Activated naive CD4-positive, alpha-beta T cell treated with anti-CD3 and anti-CD28 coated beads, Interleukin-2, amount 50 U/mL, for 72 hours (primary cell): ENCODE measurements at regions not wholly inside any gene's neighbourhood (a gene's known extent, or its start where the extent isn't known, plus 50 kb on each side); places are given as distances from the start of the nearest gene placed in this dataset.
"Not testable (repeated sequence)": the region's sequence is repeated elsewhere in the genome, so short reads cannot be mapped to it uniquely, and the experiment has no call there.

Experiments
- ATAC-seq, 2 donors: fragments of 150-1000 bp; cut with Tn5 transposase; 2 replicates each; pipeline ENCODE4 v1.10.0; 2021; ENCODE audit warnings: mild to moderate bottlenecking in 2 of 2, moderate library complexity in 2 of 2
- DNase-seq, 2 donors: peaks; one replicate each; pipeline ENCODE4 v3.0.0; 2021 to 2022; ENCODE audit warnings: low spot score in 2 of 2
- H3K27ac Mint-ChIP-seq, 2 donors: one replicate each; pipeline ENCODE4 v1.8.0; 2022; ENCODE audit warnings: mild to moderate bottlenecking in 2 of 2, mixed read lengths in 2 of 2
- H3K36me3 Mint-ChIP-seq, 2 donors: one replicate each; pipeline ENCODE4 v1.8.0; 2022; ENCODE audit warnings: mixed read lengths in 2 of 2
- H3K9me3 Mint-ChIP-seq, 2 donors: one replicate each; pipeline ENCODE4 v1.8.0; 2022; ENCODE audit warnings: mixed read lengths in 2 of 2

DNA sequence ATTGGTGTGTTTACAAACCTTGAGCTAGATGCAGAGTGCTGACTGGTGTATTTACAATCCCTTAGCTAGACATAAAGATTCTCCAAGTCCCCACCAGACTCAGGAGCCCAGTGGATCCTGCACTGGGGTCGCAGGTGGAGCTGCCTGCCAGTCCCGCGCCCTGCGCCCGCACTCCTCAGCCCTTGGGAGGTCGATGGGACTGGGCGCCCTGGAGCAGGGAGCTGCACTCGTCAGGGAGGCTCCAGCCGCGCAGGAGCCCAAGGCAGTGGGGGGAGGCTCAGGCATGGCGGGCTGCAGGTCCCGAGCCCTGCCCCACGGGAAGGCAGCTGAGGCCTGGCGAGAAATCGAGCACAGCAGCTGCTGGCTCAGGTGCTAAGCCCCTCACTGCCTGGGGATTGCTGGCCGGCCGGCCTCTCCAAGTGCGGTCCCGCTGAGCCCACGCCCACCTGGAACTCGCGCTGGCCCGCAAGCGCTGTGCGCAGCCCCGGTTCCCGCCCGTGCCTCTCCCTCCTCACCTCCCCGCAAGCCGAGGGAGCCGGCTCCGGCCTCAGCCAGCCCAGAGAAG, 105.0 kb downstream of the DDX1 start:
- not testable (repeated sequence) for ATAC-seq, H3K27ac Mint-ChIP-seq, H3K36me3 Mint-ChIP-seq, DNase-seq, H3K9me3 Mint-ChIP-seq

DNA sequence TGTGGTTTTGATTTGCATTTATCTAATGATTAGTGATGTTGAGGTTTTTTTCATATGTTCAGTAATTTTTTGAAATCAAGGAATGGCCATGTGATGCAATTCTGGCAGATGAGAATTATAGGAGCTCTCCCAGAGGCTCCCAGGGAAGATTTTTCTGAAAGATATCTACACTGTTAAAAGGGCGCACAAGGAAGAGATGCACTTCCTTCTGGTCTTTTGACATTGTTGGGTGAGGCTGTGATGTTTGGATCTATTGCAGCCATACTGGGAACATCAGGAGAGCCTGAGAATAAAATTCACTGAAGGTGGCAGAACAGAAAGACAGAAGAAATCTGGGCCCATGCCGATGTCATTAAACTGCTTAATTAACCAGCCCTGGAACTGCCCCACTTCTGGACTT, 108.5 kb downstream of the DDX1 start:
- Mint-ChIP-seq H3K36me3 (no peaks in the 10 kb centered on the region), H3K27ac (no peak overlapping the region), H3K9me3 (no peaks in the 10 kb centered on the region)
- DNase-seq: no peak
- ATAC-seq: no peak

DNA sequence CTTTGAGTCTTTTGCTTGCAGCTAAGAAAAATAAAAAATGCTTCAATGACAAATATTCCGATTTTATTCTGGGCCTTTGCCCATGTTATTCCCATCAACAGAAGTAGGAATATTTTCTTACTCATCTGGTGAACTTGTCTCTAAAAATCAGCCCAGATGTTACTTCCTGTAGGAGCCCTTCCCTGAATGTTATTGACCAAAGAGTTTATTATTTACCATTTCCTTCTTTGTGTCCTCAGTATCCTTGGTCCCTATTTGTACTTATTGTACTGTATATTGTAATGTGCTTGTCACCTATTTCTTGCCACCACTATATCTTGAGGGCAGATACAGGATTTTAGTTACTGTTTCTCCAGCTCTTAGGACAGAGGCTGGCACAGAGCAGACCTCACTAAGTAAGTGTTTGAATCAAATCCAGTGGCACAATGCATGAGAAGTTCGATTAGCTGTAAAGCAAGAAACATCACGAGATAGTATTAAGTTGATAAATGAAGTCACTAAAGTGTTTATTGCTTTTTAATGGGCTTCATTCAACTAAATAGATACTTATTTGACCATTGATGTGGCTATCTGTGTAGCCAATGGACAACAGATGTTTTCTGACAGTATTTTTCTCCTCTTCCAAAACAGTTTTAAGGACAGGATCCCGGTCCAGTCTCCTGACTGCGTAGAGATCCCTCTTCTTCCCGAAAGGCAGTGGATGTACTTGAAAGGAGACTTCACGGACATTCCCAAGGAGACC, 109.1 kb downstream of the DDX1 start:
- DNase-seq (no peak), ATAC-seq (no peak)
- Mint-ChIP-seq H3K27ac (no peak overlapping the region), H3K9me3 (no peaks in the 10 kb centered on the region), H3K36me3 (no peaks in the 10 kb centered on the region)

DNA sequence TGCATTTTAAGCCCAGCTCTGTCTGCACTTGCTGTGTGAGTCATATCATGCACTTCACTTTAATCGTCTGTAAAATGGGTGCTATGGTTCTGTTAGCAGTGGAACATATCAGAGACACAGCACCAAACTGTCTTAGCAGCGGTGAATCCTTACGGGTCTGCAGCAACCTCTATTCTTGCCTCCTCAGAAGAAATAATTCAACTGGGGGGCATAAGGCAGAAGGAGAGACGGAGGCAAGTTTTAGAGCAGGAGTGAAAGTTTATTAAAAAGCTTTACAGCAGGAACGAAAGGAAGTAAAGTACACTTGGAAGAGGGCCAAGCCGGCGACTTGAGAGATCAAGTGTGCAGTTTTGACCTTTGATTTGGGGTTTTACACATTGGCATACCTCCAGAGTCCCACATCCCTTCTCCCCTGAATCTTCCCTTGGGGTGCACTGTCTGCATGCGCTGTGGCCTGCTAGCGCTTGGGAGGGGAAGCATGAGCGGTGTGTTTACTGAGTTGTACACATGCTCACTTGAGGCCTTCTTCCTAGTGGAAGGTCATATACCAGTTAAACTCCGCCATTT, 109.8 kb downstream of the DDX1 start:
- no peak overlapping the region for H3K27ac Mint-ChIP-seq
- ATAC-seq: no peak
- no peaks in the 10 kb centered on the region for H3K9me3 Mint-ChIP-seq
- DNase-seq: no peak
- no peaks in the 10 kb centered on the region for H3K36me3 Mint-ChIP-seq

DNA sequence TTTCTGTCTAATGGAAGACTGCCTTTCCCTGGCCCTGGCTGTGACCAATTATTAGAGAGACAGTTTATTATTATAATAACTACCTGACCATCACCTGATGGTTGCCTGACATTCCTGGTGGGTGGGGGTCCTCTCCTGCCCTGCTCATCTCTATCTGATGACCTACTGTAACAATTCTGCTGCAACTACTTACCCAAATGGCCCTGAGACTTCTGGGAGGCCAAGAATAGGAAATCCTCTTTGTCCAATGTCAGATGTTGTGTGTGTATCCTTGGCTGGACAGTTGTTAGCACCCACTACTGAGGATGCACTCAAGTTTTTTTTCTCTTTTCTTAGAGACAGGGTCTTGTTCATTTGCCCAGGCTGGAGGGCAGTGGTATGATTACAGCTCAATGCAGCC, 110.3 kb downstream of the DDX1 start:
- H3K27ac Mint-ChIP-seq: no peak overlapping the region
- H3K36me3 Mint-ChIP-seq: no peaks in the 10 kb centered on the region
- H3K9me3 Mint-ChIP-seq: no peaks in the 10 kb centered on the region
- DNase-seq: no peak
- no peak for ATAC-seq

DNA sequence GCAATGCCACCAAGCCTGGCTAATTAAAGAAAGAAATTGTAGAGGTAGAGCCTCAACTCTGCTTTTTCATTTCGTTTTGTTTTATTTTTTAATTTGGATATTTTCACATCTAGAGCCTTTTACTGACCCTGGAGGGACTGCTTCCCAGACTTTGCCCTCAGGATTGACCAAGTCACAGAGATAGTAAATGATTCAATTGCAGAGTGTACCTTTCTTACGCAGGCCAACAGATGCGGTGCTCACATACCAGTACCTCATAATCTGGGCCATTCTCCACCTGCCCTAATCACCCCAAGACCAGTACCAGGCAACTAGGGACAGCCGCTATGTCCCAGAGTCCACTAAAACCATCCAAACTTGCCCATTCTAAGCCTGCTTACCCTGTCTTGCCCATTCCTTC, 110.8 kb downstream of the DDX1 start:
- DNase-seq (no peak), ATAC-seq (no peak)
- Mint-ChIP-seq H3K27ac (no peak overlapping the region), H3K36me3 (no peaks in the 10 kb centered on the region), H3K9me3 (no peaks in the 10 kb centered on the region)

DNA sequence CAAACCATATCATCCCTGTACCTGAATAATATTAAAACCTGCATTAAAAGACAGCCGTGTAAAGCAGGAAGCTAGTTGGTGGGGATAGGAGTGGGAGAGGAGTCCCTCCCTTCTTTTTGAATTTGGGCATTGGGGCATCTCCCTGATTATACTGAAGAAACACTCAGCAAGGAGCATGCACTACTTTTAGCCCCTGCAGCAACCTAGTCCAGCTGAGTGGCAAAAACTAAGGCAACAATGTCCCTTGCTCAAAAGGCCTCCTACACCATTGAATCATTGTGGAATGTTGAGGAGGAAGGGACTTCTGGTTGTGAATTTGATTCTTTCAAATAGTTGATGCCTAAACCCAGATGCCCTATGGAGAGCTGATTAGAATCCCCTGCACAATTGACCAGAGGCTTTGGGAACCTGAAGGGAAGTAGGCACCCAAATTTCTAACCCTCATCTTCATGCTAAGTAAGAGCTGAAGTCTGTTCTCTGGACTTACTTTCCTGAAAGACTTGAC, 111.7 kb downstream of the DDX1 start:
- Mint-ChIP-seq H3K27ac (no peak overlapping the region), H3K9me3 (no peaks in the 10 kb centered on the region), H3K36me3 (no peaks in the 10 kb centered on the region)
- DNase-seq (no peak), ATAC-seq (no peak)

DNA sequence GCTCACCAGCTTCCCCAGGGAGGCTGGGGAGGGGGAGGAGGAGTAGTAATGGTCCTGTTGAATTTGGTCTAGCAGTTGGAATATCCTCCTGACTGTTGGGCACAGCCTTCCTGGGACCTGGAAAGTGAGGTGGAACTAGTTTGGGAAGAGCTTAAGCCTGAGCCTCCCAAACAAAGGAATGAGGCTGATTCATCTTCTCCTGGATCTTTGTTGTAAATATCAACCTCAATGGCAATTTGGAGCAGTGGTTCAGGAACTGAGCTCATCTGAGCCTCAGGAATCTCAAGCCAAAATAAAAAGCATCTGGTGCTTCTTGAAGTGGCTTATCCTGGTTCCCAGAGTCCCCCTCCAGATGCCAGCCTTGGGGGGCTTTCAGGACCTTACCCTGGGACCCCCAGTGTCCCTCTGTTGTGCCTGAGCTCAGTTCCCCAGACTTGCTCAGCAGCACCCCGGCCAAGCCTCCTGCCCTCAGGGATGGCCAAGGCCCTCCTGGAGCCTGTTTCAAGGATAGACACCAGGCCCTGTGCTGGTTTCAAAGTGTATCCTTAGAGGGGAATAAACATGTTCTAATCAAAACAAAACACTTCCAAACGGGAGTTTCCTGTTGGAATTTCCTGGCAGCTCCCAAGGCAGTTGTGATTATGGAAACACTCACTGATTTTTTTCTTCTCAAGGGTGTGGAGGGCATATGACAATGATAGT, 112.6 kb downstream of the DDX1 start:
- DNase-seq (no peak), ATAC-seq (no peak)
- H3K27ac Mint-ChIP-seq: no peak overlapping the region
- no peaks in the 10 kb centered on the region for H3K9me3 Mint-ChIP-seq
- H3K36me3 Mint-ChIP-seq: no peaks in the 10 kb centered on the region

DNA sequence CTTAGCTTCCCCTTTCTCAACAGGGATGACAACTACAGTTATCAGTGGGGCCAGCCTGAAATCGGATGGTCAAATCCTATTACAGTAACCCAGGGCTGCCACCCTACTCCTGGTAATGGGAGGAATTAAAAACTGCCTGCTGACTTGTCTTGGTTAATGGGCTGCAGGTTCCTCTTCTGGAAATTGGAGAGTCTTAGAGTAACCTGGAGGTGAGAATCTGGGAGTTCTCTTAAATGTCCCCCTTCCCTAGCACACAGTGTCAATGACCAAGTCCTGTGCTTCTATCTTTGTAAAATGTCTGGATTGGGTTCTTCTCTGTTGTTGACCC, 113.1 kb downstream of the DDX1 start:
- no peaks in the 10 kb centered on the region for H3K36me3 Mint-ChIP-seq
- DNase-seq (no peak), ATAC-seq (no peak)
- H3K27ac Mint-ChIP-seq: no peak overlapping the region
- H3K9me3 Mint-ChIP-seq: no peaks in the 10 kb centered on the region

DNA sequence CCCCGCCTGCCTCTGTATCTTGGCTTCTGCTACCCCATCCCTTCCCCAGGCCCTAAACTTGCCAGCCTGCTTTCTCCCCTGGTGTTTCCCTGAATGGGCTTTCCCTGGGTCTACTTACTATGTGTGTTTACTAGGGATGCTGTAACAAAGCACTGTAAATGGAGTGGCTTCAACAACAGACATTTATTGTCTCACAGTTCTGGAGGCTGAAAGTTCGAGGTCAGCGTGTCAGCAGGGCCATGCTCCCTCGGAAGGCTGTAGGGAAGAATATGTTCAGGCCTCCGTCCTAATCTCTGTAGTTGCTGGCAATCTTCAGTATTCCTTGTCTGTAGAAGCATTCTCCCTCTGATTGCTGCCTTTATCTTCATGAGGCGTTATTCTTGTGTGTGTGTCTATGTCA, 113.6 kb downstream of the DDX1 start:
- DNase-seq (no peak), ATAC-seq (no peak)
- H3K27ac Mint-ChIP-seq: no peak overlapping the region
- no peaks in the 10 kb centered on the region for H3K36me3 Mint-ChIP-seq
- H3K9me3 Mint-ChIP-seq: no peaks in the 10 kb centered on the region

DNA sequence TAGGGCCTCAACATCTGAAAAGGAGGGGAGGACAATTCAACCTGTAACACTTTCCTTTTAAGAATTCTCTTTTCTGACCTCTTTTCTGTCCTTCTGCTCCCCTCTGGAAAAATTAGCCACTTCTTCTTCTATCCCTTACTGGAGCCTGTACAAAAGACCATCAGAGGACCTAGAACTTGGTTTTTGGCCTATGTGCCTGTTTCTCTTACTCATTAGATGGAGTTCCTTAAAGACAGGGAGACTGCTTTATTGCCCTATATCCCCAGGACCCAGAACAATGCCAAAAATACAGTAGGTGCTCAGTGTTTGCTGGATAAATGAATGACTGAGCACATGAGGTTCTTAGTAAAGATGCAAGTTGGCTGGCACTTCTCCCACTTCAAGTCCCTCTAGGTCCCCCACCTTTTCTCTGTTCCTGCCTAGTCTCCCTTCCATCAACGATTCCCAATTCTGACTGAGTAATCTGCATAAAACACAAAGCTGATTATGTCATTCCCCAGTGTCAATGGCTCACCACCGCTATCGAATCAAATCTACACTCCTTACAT, 114.2 kb downstream of the DDX1 start:
- no peak for DNase-seq
- Mint-ChIP-seq H3K36me3 (no peaks in the 10 kb centered on the region), H3K9me3 (no peaks in the 10 kb centered on the region), H3K27ac (no peak overlapping the region)
- no peak for ATAC-seq

DNA sequence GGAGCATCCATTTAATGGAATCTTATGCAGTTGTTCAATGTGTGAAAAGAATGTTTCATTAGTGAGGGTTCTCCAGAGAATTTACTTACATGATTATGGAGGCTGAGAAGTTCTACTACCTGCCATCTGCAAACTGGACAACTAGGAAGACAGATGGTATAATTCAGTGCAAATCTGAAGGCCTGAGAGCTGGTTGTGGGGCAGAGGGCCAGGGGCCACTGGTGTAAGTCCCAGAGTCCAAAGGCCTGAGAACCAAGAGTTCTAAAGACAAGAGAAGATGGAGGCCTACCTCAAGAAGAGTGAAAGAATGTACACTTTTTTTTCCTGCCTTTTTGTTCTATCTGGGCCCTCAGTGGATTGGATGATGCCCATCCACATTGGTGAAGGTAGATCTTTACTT, 114.8 kb downstream of the DDX1 start:
- ATAC-seq (no peak), DNase-seq (no peak)
- Mint-ChIP-seq H3K27ac (no peak overlapping the region), H3K9me3 (no peaks in the 10 kb centered on the region), H3K36me3 (no peaks in the 10 kb centered on the region)

DNA sequence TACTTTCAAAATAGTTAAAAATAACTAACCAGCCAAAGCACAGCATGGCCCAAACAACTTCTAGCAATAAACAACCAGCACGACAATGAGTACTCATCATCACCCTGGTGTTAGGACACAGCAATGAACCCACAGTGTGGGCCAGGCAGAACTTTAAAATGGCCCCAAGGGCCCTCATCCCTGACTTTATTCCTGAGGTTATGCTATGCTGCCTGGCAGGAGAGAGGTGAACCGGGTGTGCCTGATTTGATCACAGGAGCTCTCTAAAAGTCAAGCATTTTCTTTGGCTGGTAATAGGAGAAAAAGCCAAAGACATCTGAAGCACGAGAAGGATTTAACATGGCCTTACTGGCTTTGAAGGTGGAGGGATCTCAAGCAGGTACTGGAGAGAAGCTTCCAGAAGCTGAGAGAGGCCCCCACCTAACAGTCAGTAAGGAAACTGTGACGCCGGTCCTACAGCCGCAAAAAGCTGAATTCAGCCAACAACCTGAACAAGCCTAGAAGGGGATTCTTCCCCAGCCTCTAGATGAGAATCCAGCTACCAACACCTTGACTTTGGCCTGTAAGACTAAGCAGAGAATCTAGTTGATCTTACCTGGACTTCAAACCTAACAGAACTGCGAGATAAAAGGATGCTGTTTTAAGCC, 115.4 kb downstream of the DDX1 start:
- Mint-ChIP-seq H3K36me3 (no peaks in the 10 kb centered on the region), H3K9me3 (no peaks in the 10 kb centered on the region), H3K27ac (no peak overlapping the region)
- ATAC-seq (no peak), DNase-seq (no peak)

DNA sequence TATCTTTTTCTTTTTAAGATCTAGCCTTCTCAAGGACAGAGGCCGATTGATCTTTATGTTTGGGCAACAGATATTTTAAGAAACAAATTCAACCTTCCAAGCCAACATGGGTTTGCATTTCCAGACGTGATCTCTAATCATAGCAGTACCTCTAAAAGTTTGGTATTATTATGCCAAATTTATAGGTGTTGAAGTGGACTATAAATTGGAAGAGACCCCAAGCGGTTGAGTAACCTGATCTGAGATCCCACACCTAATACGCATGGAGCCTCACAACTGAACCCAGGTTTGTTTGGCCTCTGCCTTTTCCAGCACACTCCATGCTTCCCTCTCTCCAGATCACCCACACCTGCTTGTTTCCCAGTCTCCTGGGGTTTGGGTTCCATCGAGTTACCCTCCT, 116.5 kb downstream of the DDX1 start:
- Mint-ChIP-seq H3K27ac (no peak overlapping the region), H3K9me3 (no peaks in the 10 kb centered on the region), H3K36me3 (no peaks in the 10 kb centered on the region)
- ATAC-seq: no peak
- no peak for DNase-seq

DNA sequence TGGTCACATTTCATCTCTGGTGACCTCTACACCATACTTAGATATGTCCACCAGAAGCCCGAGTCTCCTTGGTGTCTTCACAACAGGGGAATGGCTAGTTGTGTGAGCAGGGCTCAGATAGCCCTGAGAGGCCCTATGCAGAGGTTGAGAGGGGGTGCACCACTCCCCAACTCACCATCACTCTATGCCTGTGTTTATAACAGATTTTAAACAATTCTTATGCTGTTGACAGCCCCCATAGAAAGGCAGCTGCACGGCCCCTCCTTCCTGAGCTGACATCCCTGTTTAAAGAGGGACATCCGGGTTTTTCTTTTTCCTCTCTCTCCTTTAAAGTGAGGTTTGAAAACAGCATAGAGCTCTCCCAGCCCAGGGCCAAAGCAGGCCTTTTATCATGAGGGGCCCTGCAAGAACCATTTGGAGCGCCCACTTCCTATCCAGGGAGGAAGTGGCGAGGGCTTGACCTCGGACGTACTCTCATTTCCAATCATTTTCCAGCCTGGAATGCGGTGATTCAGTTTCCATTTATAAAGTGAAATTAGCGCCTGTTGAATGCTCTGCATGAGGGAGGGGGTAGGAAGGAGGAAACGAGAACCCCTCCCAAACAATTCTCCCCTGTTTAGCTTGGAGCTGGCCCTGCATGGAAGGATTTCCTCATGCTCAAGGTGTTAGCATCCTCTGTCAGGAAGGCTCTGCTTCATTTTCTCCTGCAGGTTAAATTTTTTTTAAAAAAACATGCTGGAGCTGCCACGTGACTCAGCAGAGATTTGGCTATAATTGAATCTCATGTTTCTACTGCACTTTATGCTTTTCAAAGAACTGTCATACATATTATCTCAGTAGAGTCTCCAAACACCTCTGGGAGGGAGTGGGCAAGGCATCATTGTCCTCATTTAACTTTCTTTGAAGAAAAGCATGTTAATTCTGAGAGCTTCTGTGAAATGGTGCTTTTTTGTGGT, 117.5 kb downstream of the DDX1 start:
- DNase-seq (no peak), ATAC-seq (no peak)
- H3K27ac Mint-ChIP-seq: peak overlapping the region in 1 of 2 donors; percentile 40
- no peaks in the 10 kb centered on the region for H3K9me3 Mint-ChIP-seq
- H3K36me3 Mint-ChIP-seq: no peaks in the 10 kb centered on the region
